ENCODE measurements at regions not wholly inside any gene's neighbourhood (a gene's known extent, or its start where the extent isn't known, plus 50 kb on each side); places are given as distances from the start of the nearest gene placed in this dataset.

DNA sequence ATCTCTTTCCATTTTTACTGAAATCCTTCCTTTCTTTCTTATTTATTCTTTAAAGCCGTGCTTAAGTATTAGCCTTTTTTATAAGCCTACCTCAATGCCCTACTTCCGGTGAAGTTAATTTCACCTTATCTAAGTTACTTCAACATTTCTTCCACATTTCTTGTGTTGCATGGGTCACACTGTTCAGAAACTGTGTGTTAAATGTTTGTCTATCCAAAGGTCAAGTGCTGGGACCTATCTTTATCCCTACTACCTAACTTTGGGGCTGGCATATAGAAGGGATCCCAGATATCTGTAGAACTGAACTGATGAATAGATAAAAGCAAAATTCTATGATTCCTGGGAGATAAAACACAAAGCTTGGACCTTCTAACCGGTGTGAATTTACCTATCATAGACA is 332.3 kb upstream of the SATB1 start:
- H3K27me3 Mint-ChIP-seq = no peaks in the 10 kb centered on the region
- no peaks in the 10 kb centered on the region for H3K4me1 Mint-ChIP-seq (ENCODE audit: low read depth)
- H3K36me3 Mint-ChIP-seq (ENCODE audit: low read depth) = no peaks in the 10 kb centered on the region
- H3K4me3 Mint-ChIP-seq = no peak overlapping the region
- no peaks in the 10 kb centered on the region for H3K9me3 Mint-ChIP-seq
- intact Hi-C loops (cut with micrococcal nuclease) = loop anchor here (5.0 kb wide), 2 partner anchors 305 to 865 kb away; no protein-coding TSS in a partner anchor
- H3K27ac Mint-ChIP-seq = no peak overlapping the region

DNA sequence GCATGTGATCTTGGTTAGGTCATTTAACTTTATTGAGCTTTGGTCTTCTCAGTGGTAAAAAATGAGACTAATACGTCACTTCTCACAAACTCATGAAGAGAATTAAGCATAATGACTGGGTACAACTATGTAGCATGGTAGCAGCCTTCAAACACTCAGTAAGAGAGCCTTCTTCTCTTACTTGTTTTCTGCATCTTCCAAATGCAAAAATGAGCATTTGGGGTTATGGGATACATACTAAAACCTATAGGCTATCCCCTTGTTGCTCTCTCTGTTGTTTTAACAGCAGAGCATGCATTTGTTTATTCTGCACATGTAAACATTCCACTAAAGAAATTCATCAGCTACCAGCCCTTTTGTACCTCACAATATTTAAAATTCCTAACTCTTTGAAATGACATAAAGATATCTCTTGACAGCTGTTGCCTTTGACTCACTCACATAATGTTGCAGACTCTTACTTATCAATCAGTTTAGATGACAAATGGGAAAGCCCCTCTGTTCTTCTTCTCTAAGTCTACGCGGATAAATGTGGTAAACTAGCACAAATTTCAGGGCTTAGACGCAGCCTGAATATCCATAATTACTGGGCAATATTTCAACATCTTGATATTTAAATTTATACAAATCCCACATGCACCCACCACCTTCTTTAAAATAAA is 327.3 kb upstream of the SATB1 start:
- Mint-ChIP-seq H3K4me1 (ENCODE audit: low read depth) (no peaks in the 10 kb centered on the region), H3K36me3 (ENCODE audit: low read depth) (no peaks in the 10 kb centered on the region), H3K27ac (no peak overlapping the region), H3K27me3 (no peaks in the 10 kb centered on the region), H3K9me3 (no peaks in the 10 kb centered on the region), H3K4me3 (no peak overlapping the region)
- intact Hi-C loops (cut with micrococcal nuclease) = no loop called here

DNA sequence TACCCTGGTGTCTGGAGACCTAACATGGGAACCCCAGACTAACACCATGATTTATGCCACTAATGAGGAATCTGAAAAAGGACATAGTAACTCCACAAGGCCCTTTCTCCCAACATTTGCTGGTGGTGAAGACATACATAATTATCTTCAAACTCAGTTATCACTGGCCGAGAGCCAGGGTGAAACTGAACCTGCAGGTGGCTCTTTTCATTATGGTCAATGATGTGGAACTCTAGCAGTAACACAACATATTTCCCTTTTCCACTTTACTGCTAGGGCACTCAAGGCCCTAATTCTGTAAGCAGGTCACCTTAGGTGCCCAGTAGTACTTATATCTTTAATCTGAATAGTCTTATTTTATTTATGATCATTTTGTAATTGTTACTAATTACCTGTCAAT is 326.4 kb upstream of the SATB1 start:
- no peak overlapping the region for H3K4me3 Mint-ChIP-seq
- H3K27me3 Mint-ChIP-seq = no peaks in the 10 kb centered on the region
- no peak overlapping the region for H3K27ac Mint-ChIP-seq
- peaks cover 4% of the 10 kb centered on the region for H3K4me1 Mint-ChIP-seq (ENCODE audit: low read depth)
- H3K36me3 Mint-ChIP-seq (ENCODE audit: low read depth) = no peaks in the 10 kb centered on the region
- intact Hi-C loops (cut with micrococcal nuclease) = no loop called here
- no peaks in the 10 kb centered on the region for H3K9me3 Mint-ChIP-seq

DNA sequence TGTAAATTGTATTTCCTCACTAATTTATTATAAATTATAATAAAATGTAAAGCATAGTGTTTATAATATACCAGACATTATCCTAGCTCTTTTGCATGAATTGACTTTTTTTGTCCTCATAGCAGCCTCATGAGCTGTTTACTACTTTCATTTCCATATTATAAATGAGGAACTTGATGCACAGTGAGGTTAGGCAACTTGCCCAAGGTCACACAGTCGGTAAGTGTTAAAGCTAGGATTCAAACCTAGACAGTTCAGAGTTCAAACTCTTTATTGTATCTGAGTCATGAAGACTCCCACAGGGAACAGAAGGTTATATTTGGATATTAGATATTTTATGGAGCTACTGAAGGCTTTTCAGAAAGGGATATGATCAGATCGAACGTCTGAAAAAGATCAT is 322.2 kb upstream of the SATB1 start:
- no peak overlapping the region for H3K4me3 Mint-ChIP-seq
- peaks cover 25% of the 10 kb centered on the region for H3K4me1 Mint-ChIP-seq (ENCODE audit: low read depth)
- no peaks in the 10 kb centered on the region for H3K27me3 Mint-ChIP-seq
- H3K9me3 Mint-ChIP-seq = no peaks in the 10 kb centered on the region
- intact Hi-C loops (cut with micrococcal nuclease) = loop anchor here (5.0 kb wide), 1 partner anchor 325 kb away; no protein-coding TSS in a partner anchor
- no peak overlapping the region for H3K27ac Mint-ChIP-seq
- H3K36me3 Mint-ChIP-seq (ENCODE audit: low read depth) = no peaks in the 10 kb centered on the region

DNA sequence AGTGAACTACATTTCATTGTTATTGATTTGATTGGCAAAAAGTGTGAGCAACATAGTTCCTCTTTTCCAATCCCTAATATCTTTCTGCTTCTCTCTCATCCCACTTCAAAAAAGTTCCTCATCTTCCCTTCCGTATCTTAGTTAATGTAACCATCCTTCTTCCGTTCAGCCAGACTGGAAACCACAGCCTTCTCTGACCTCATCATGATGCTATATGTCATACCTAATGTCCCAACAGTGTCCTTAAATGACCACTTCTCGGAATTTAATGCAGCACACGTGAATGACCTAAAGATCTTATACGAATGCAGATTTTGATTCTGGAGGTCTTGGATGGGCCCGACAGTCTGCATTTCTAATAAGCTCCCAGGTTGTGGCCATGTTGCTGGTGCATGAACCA is 320.3 kb upstream of the SATB1 start:
- intact Hi-C loops (cut with micrococcal nuclease) = loop anchor here (5.0 kb wide), 1 partner anchor 323 kb away; no protein-coding TSS in a partner anchor
- H3K27ac Mint-ChIP-seq = peak overlapping the region; percentile 45
- H3K36me3 Mint-ChIP-seq (ENCODE audit: low read depth) = no peaks in the 10 kb centered on the region
- peaks cover 41% of the 10 kb centered on the region for H3K4me1 Mint-ChIP-seq (ENCODE audit: low read depth)
- no peaks in the 10 kb centered on the region for H3K9me3 Mint-ChIP-seq
- no peaks in the 10 kb centered on the region for H3K27me3 Mint-ChIP-seq
- H3K4me3 Mint-ChIP-seq = no peak overlapping the region

DNA sequence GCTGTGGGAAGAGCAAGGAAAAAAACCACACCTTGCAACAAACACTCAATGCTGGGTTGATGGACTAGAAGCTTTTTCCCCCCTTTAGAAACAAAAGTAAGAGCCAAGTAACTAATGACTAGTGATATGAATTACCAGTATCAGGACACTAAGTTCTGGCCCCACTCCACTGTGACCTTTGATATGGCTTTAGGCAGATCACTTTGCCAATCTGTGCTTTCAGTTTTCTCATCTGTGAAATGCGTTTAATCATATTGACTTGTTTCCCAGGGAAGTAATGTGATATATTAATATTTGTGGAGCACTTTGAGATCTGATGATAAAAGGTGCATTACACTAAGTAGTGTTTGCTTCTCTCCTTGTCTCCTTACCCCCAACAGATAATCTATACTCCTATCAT is 319.3 kb upstream of the SATB1 start:
- H3K4me1 Mint-ChIP-seq (ENCODE audit: low read depth) = peaks cover 46% of the 10 kb centered on the region
- no peak overlapping the region for H3K4me3 Mint-ChIP-seq
- H3K27ac Mint-ChIP-seq = no peak overlapping the region
- no peaks in the 10 kb centered on the region for H3K27me3 Mint-ChIP-seq
- H3K9me3 Mint-ChIP-seq = no peaks in the 10 kb centered on the region
- intact Hi-C loops (cut with micrococcal nuclease) = no loop called here
- no peaks in the 10 kb centered on the region for H3K36me3 Mint-ChIP-seq (ENCODE audit: low read depth)

DNA sequence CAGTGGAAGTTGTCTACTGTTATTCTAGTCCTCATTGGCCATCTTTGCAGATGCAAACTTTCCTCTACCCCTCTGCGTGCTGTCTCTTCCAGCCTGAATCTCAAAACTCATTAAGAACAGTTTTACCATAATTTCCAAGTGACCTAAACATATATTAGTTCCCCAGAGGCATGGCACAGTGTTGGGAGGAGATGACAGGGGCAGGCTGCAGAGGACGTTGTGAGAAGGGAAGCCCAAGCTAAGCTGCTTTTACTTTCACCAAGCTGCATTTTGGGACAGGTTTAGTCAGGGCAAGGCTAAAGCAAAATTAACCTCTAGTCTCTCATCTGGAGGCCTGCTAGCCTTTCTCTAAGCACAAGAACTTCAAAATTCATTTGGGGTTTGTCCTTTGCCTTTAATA is 318.6 kb upstream of the SATB1 start:
- intact Hi-C loops (cut with micrococcal nuclease) = no loop called here
- Mint-ChIP-seq H3K27ac (no peak overlapping the region), H3K36me3 (ENCODE audit: low read depth) (no peaks in the 10 kb centered on the region), H3K4me1 (ENCODE audit: low read depth) (peaks cover 46% of the 10 kb centered on the region), H3K9me3 (no peaks in the 10 kb centered on the region), H3K27me3 (no peaks in the 10 kb centered on the region), H3K4me3 (no peak overlapping the region)

DNA sequence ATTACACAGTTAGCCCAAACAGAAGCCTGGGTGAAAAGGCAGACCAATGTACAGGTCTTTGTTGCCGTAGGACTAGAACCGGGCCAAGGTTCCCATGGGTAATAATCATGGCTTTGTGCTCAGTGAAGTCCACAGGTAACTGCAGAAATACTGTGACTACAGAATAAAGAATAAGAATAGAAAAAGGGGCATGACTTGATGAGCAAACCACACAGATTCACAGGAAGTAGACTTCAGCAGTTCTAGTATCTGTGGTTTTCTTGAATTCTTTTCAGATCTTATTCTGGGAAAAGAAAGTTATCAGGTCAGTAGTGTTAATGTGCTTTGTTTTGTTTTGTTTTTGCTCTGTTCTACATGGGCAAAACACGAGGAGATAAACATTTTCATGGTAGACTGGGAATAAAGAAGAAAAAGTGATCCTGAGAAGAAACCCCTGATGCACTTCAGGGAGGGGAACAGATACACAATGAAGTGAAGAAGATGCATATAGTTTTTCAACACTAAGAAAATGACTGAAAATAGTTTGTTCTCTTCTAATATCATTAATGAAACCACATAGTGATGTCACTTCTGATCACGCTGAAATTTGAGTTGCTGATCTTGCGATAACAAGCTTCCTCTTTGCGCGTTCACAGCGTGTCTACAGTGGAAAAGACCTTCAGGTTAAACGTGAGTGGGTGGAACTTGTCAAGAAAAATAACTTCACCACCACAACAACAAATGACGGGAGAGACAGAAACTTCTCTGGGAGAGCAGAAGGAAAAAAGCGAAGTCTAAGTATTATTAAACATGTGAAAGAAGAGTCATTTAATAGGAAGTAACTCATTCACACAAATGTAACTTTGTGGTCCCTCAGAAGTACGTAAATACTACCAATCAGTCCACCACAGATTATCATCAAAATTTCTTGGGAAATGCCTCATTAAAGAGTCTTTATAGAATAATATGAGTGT is 315.8 kb upstream of the SATB1 start:
- Mint-ChIP-seq H3K27ac (peak overlapping the region; percentile 83), H3K9me3 (no peaks in the 10 kb centered on the region), H3K36me3 (ENCODE audit: low read depth) (no peaks in the 10 kb centered on the region), H3K4me3 (peak overlapping the region; percentile 62), H3K27me3 (no peaks in the 10 kb centered on the region), H3K4me1 (ENCODE audit: low read depth) (peaks cover 40% of the 10 kb centered on the region)
- intact Hi-C loops (cut with micrococcal nuclease) = no loop called here

DNA sequence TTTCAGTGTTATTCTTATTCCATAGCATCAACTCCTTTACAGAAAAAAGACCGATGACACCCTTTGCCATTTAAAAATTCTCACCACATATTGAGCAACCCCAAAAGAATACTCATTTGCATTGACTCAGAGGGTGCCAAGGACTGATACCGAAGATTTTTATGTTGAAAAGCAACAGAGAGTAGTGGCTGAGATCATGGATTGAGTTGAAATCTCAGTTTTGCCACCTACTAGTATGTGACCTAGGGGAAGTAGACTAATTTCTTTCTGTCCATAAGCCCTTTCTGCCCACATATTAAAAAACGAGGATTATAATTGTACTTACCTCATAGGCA is 313.9 kb upstream of the SATB1 start:
- no peaks in the 10 kb centered on the region for H3K27me3 Mint-ChIP-seq
- intact Hi-C loops (cut with micrococcal nuclease) = no loop called here
- H3K4me3 Mint-ChIP-seq = no peak overlapping the region
- H3K36me3 Mint-ChIP-seq (ENCODE audit: low read depth) = no peaks in the 10 kb centered on the region
- no peaks in the 10 kb centered on the region for H3K9me3 Mint-ChIP-seq
- no peak overlapping the region for H3K27ac Mint-ChIP-seq
- peaks cover 23% of the 10 kb centered on the region for H3K4me1 Mint-ChIP-seq (ENCODE audit: low read depth)

DNA sequence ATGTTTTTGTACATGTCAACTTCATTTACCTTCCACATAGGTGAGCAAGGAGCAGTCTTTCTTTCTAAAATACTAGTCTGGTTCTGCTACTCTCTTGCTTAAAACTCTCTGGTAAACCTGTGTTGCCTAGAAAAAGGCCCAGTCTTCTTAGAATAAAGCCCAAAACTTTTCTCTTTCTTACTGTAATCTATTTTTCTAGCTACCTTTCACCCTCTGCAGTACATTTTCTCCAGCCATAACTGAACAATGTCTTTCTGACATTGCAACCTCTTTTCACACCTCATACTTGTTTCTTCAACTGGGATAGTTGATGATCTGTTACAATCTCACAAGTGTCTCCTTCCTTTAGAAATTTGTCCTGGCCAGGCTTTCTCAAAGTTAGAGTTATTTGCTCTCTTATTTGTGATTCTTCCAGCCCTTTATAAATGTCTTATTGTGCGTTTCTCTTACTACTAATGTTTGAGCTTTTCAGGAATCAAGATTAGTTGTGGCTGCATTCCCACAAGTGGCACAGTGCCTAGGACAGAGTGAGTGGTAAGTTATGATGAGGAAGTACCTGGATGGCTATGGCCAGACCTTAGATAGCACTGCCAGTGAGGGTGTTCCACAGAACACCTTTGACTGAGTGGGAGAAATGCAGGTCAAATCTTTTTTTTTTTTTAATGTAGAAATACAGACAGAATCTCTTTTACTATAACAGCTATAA is 313.4 kb upstream of the SATB1 start:
- intact Hi-C loops (cut with micrococcal nuclease) = no loop called here
- Mint-ChIP-seq H3K27ac (peak overlapping the region; percentile 4), H3K9me3 (no peaks in the 10 kb centered on the region), H3K4me3 (no peak overlapping the region), H3K4me1 (ENCODE audit: low read depth) (peaks cover 22% of the 10 kb centered on the region), H3K27me3 (no peaks in the 10 kb centered on the region), H3K36me3 (ENCODE audit: low read depth) (no peaks in the 10 kb centered on the region)

DNA sequence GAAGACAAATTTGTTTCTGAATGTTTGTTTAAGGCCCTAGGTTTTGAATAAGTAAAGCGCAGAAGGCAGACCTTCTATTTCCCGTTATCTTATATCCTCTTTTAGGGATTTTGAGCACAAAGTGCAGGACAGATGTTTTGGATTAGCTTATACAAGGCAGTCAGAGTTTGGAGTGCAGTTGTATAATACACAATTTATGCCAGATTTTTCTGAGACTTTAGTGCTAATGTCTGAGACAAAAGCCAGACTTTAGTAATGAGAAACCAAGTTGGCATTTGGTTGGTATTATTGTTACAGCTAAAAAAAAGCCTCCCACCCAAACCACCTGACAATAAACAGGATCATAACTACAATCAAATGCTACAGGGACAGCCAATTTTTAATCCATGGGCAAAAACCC is 309.9 kb upstream of the SATB1 start:
- Mint-ChIP-seq H3K4me3 (no peak overlapping the region), H3K9me3 (no peaks in the 10 kb centered on the region), H3K36me3 (ENCODE audit: low read depth) (no peaks in the 10 kb centered on the region), H3K27me3 (no peaks in the 10 kb centered on the region), H3K4me1 (ENCODE audit: low read depth) (peaks cover under 1% of the 10 kb centered on the region), H3K27ac (no peak overlapping the region)
- intact Hi-C loops (cut with micrococcal nuclease) = no loop called here

DNA sequence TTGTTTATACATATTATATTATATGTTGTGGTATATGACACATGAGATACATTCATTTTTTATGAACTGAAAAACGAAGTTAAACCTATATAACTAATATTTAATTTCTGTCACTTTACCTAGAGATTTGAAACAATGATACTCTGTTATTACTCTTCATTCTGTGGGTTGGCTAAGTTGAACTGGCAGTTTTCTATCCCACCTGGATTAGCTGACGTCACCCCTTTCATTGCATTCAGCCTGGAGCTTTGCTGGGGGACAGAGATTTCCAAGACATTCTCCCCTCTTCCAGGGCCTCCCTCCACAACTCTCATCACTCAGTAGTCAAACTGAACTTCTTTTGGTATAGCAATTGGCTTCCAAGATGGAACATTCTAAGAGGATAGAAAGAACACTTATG is 309.2 kb upstream of the SATB1 start:
- no peak overlapping the region for H3K27ac Mint-ChIP-seq
- no peak overlapping the region for H3K4me3 Mint-ChIP-seq
- no peaks in the 10 kb centered on the region for H3K4me1 Mint-ChIP-seq (ENCODE audit: low read depth)
- no peaks in the 10 kb centered on the region for H3K27me3 Mint-ChIP-seq
- no peaks in the 10 kb centered on the region for H3K36me3 Mint-ChIP-seq (ENCODE audit: low read depth)
- H3K9me3 Mint-ChIP-seq = no peaks in the 10 kb centered on the region
- intact Hi-C loops (cut with micrococcal nuclease) = no loop called here

DNA sequence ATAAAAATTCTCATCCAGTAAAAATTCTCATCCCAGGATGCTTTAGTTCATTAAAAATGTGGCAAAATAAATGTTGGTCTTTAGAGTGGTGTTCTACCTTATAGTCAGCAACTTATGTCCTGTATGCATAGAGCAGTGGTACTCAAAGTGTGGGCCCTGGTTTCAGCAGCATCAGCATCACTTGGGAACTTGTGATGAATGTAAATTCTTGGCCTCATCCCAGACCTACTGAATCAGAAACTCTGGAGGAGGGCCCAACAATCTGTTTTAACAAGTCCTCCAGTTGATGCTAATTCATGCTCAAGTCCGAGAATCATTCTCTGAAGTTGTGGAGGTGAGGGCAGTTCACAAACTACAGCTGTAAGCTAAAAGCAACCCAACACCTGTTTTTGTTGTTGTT is 307.3 kb upstream of the SATB1 start:
- no peak overlapping the region for H3K27ac Mint-ChIP-seq
- H3K4me1 Mint-ChIP-seq (ENCODE audit: low read depth) = peaks cover 6% of the 10 kb centered on the region

DNA sequence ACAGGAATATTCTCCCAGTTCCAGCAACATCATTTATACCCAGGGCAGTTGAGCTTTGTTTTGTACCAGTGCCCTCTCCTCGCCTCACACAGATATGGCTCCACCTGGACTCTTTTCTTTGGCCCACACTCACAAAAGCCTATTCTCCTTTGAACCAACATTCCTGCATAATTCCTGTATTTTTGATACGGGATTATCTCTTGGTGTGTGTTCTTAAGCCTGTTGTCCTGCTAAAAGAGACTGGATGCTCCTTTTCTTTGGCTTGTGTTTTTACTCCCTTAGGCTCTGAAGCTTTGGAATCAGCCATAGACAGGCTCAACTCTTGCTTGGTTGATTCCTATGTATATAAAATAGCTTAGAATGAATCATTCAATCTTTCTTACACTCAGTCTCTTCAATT is 305.4 kb upstream of the SATB1 start:
- Mint-ChIP-seq H3K9me3 (no peaks in the 10 kb centered on the region), H3K27ac (no peak overlapping the region), H3K36me3 (ENCODE audit: low read depth) (no peaks in the 10 kb centered on the region), H3K27me3 (no peaks in the 10 kb centered on the region), H3K4me1 (ENCODE audit: low read depth) (peaks cover 22% of the 10 kb centered on the region), H3K4me3 (no peak overlapping the region)
- intact Hi-C loops (cut with micrococcal nuclease) = no loop called here

More for the DNA sequence above, 307.3 kb upstream of the SATB1 start:
- H3K36me3 Mint-ChIP-seq (ENCODE audit: low read depth) = no peaks in the 10 kb centered on the region
- no peak overlapping the region for H3K4me3 Mint-ChIP-seq
- intact Hi-C loops (cut with micrococcal nuclease) = no loop called here
- H3K27me3 Mint-ChIP-seq = no peaks in the 10 kb centered on the region
- no peaks in the 10 kb centered on the region for H3K9me3 Mint-ChIP-seq
